HG02588 (cell line): ENCODE measurements at regions not wholly inside any gene's neighbourhood (a gene's known extent, or its start where the extent isn't known, plus 50 kb on each side); places are given as distances from the start of the nearest gene placed in this dataset.

Experiments
- ATAC-seq: cut with Tn5 transposase; IDR thresholded peaks from one replicate; pipeline ENCODE4 v1.9.1; 2021; ENCODE audit warnings: mild to moderate bottlenecking, moderate library complexity; ENCODE audit not compliant: unreplicated experiment

DNA sequence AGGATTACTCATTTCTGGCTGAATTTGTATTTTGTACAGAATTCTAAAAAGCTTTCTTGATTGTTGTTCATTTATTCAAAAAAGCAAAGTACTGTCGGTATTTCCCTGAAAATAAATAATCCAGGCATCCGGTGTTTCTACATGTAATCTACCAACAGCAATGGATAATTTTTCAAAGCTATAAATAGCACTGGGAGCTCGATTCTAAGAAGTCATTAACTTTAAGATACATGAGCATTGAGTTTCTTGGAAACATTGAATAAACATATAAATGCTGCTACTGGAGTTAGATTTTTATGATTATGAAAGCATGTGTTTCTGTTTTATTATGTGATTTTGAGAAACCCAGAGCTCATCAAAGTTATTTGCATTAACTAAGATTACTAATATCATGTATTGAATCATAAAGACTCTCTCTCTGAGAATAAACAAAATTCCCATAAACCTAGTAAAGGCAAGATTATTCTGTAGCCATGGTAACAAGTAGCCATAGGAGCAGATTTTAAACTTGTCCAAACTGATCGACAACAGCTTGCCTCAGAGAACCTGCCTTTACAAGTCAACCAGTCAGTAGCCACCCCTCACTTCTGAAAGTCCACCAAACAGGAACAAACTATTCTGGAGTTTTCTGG lies 197.0 kb downstream of the DRD1 start:
- no peak for ATAC-seq

DNA sequence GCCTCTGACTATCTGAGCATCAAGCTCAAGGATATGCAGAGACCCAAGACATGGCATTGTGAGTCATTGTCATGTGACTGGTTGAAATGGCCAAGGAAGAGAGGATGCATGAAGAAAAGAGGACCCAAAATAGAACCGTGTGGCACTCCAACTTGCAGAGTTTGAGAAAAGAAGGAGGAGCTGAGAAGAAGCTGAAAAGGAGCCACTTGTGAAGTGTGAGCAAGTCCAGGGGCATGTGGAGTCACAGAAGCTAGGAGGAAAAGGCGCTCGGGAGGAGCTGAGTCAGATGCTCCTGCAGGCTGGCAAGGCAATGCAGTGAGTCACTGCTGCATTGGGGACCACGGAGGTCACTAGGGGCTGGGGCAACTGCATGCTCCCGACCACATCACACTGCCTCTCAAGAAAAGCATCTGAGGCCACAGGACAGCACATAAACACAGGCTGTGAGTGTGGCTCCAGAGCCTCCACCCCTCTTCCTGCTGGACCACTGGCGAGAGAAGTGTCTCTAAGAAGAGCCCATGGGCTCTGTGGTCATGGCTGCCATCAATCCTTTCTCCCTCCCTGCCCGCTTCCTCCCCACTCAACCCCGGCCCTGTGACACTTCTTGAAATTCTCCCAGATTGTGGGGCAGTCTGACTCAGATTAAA lies 197.6 kb downstream of the DRD1 start:
- ATAC-seq, result no peak

DNA sequence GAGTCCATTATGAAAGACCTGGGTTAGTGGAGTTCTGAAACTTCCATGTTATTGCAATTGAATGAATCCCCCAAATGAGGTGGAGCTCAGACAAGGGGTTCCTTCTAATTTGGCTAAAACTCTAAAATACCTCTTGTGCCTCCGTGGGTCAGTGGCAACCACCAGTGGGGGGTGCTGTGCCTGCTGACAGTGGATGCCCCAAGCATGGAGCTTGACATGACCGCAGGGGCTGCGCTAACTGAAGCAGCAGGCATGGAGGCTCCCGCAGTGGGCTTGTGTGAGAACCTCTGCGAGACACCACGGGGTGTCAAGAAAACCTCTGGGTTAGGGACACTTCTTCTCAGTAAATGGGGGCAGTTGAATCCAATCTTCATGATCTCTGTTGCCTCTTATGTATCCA lies 200.5 kb downstream of the DRD1 start:
- ATAC-seq, result no peak

DNA sequence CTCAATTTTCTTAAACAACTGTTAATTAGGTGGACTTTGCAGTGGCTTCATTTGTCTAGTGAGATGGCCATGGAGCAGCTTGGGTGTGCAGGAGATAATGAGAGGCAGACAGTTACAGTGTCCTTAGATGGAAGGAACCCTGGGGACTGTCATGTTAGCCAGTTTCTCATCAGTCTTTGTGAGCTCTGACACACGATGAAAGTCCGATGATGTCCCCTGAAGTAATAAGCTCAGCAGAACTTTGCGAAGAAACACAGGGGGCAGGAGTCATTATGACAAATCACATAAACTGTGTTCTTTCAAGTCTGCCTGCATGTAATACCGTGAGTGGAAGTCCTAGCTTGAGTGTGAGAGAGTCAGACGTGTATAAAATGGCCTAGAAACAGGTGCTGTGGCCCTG lies 201.8 kb downstream of the DRD1 start:
- no peak for ATAC-seq

DNA sequence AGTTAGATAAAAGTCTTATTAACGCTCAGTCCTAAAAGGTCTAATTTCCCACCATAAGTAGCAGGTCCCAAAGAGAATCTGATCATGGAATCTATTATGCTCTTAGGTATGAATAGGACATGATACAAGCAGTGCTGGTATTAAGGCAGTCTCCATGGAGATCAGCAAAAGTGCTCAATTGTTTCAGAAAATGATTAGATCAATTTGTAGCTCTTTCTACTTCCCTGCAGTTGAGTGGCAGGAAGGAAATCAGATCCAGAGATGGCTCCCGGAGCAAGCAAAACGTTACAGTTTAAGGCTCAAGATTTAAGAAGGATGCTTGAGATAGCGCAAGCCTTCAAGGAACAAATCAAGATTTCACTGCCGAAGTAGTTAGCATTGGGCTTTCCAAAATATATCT lies 205.7 kb downstream of the DRD1 start:
- no peak for ATAC-seq

DNA sequence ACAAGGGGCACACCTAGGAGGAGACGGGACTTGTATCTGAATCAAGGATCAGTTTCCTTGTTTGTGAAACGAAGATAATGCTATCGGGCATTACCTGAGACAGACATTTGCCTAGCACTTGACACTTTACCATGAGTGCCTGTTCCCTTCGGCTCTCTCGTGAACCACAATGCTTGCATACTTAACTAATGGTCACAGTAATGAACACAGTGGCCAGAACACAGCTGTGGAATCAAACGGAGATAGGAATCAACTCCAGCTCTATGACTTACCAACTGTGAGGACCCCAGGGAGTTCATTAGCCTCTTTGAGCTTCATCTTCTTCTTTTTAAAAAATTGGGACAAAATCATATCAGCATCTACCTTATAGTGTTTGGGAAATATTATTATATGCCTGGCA lies 207.8 kb downstream of the DRD1 start:
- ATAC-seq, result no peak

DNA sequence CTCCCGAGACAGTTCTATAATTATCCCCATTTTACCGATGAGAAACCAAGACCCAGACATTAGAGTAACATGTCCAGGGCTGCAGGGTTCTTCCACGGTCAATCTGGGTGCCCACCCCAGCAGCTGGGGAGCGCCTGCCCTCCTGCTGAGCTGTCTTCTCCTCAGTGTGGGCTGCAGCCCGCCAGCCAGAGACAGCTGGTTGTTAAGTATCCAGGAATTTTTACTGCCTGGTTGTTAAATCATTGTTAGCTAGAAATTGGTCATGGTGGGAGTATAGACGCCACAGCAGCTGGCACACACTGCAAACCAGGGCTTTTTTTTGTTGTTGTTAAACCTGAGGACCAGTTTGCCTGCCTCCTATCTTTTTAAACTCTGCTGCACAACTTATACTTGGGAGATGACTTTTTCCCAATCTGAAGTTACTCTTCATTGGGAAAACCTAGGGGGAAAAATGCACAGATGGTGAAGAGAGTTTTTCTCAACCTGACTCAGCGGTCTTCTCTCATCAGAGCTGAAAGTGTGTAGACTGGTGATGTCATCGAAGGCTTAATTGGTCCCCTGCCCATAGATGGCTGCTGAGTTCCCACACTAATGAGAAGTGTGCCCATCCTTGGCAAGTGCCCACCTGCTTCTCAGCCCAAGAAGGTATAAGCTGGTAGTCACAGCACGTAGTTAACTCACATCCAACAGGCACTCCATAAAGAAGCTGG lies 208.6 kb downstream of the DRD1 start:
- no peak for ATAC-seq

DNA sequence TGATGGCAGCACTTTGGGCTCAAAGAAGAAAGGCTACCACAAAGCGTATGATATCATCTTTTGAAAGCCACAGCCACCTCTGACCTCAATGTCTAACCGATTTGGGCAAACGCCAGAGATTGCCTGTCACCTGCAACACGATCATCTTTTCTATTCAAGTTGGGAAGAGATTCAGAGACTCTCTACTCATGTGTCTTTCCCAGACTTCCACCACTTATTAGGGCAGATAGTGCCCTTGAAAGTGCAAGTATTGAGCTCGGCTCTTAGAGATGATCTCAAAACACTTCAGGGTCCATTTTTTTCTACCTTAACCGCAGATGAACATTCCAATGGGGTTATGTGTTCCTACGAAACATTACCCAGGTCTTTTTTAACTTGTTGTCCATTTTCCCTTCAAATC lies 213.7 kb downstream of the DRD1 start:
- ATAC-seq, result no peak

DNA sequence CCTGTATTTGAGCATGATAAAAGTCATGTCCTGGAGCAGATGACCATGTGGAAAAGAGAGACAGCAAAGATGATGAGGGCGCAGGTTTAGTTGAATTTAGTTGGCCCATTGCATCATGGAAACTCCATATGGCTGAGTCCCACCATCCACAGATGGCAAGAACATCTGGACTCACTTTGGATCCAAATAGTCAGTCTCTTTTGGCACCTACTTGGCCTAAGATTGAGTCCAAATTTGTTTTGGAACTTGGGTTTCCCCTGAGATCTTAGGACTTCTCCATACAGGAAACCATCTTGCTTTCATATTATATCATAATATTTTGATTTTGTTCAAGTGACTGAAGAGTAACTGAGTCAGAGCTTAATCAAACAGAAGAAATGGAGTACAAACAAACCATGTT lies 217.5 kb downstream of the DRD1 start:
- no peak for ATAC-seq

DNA sequence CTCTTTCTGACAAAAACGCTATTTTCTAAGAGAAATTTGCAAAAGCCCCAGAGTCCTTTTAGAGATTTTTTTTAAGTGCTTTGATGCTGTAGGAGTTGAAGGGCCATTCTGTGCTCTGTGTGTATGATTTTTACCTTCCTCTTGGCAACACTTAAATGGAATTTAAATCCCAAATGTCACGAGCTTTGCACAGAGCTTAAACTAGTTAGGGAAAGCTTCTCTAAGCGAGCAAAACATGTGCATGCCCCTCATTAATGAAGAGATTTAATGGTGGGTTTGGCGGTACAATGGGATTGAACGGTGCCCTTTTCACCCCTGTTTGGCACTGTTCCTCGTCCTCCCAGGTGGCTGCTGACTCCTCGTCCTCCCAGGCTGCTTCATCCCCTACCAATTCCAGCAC lies 220.7 kb downstream of the DRD1 start:
- no peak for ATAC-seq

DNA sequence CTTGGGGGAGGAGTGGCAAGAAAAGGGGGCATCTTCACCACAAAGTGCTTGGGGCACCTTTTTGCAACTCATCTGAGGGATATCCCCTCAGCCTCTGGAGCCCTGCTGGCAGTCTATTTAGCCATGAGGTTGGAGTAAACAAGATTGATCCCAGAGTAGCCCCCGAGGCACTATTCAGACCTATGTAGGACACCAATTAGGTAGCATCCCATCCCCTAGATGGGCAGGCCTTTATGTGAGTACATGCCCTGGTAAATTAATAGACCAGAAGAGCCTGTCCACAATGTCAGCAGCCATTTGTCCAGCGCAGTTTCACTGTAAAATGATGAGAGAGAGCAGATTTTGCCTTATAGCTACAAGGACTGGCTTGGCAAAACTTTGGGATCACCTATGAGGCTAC lies 221.4 kb downstream of the DRD1 start:
- no peak for ATAC-seq

DNA sequence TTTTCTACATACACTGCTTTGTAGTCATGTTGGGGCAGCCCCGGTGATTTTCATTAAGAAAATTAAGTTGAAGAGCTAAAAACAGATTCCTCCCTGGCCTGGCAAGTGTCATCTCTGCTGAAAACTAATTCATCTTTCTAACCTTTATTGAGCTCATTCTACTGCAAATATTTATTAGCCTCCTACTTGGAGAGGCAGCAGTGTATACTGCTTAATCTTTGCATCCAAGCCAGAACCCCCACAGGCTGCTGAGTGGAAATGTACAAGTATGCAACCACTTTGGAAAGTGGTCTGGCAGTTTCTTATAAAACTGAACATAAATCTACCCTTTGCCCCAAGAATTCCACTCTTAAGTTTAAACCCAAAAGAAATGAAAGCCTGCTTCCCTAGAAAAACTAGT lies 223.4 kb downstream of the DRD1 start:
- ATAC-seq, result no peak

DNA sequence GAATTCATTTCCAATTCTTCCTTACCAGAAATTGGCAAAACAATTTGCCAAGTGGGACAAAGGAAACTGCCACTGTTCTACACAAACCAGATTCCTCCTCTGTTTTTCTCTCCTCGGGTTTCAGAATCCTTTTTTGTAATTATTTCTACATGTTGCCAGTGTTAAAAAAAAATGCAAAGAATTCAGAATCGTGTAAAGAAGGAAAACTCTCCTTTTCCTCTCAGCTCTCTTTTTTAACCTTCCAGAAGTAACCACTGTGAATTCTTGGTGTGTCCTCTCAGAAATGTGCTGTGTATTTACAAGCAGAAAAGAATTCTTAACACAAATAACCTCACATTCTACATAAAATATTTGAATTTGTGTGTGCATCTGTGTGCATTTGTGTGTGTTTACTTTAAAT lies 224.6 kb downstream of the DRD1 start:
- no peak for ATAC-seq

DNA sequence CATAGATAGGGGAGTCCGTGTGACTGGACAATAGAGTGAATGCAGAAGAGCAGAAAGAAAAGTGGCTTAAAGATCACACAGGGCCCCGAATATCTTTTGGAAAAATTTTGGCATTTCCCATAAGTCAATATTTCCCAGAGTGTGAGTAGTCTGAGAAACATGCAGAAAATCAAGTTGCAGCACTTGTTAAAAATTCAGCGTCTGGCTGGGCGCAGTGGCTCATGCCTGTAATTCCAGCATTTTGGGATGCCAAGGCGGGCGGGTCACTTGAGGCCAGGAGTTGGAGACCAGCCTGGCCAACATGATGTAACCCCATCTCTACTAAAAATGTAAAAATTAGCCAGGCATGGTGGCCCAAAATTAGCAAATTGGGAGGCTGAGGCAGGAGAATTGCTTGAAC lies 227.0 kb downstream of the DRD1 start:
- ATAC-seq, result no peak

DNA sequence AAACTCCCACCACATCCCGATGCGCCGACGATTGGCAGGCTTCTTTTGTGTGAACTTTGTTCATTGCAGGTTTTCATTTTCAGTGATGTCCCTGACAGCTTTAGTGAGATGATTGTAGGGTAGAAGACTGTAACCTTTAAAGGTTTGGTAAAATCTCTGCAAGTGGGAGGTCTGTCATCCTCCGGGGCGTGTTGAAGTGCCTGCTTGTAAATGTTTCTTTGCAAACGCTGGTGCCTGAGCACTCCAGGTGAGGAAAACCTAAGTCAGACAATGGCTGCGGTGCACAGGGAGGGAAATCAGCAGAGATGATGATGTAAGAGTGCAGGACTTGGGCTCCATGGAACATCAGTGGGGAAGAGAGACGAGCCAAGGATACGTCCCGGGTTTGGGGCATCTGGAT lies 228.1 kb downstream of the DRD1 start:
- no peak for ATAC-seq

DNA sequence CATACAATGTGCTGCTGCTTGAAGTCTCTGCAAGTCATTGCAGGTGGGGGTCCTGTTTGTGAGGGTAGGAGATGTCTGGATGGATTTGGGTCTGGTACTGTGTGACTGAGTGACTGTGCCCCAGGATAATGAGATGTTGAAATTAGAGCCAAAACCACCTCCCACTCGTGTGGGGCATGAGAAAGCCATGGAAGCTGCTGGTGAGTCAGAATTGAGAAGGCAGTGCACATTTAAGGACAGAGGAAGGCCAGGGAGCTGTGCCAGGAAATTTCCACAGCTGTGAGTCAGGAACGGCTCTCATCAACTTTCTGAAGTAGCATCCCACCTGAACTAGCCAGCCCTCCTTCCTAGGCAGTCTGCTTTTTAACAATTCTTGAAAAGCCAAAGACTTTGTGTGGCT lies 229.8 kb downstream of the DRD1 start:
- ATAC-seq, result no peak

DNA sequence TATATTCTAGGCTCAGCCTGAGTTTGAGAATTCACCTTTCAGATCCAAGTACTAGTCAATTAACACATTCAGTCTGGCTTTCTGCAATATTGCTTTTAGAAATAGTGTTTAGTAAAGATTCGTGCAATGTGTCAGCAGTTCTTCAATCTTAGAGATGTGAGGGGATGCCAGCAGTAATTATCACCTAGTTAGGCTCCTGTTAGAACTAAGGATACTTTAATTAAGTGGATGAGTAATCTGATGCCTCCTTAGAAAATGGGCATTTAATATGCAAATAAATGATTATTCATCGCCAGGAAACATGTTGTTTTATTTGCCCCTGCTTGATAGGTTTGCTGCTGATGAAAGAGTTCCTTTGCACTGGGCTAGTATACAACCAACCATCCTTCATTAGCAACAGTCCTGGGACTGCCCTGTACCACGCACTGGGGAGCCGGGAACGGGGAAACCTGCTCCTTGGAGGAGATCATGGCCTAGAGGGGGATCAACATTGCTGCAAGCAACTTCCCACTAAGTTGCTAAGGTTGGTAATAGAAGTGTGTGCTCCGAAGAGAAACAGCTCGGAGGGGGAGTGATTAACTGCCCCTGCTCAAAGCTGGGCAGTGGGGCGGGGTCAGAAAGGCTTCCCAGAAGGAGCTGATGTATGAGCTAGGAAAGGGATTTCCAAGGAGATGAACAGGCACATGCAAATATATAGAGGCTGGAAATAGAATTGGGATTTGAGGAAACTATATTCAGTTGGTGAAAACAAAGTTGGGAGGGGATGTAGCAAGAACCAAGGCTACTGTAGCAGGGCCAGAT lies 231.8 kb downstream of the DRD1 start:
- no peak for ATAC-seq

DNA sequence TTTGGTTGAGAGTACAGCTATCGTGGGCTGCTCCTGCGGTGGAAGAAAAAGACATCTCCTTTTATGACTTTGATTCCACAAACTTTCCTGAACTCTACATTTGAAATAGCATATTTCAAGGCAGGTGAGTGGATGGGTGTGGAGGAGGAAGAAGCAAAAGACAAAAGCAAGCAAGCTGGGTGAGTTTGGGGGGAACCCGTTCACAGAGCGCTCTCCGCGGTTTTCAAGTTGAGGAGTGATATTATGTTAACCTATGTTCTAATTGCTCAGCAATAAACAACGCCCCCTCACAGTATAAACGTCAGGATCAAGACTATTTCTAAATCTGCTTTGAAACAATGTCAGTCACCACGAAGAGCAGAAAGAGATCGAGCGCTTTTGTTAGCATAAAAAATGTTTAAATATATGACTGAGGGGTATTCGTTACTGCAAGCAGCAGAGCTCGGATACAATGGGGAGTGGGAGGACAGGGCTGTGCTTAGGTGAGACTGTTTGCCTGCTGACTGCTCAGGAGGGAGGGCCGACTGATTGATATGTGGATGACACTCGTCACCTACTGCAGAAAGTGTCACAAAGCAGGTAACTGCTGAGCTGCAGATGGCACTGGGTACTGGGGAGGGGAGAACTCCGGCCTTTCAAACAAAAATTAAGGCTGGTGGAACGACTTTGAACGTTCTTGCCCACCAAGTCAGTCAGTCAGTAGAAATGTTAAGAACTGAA lies 236.5 kb downstream of the DRD1 start:
- no peak for ATAC-seq

DNA sequence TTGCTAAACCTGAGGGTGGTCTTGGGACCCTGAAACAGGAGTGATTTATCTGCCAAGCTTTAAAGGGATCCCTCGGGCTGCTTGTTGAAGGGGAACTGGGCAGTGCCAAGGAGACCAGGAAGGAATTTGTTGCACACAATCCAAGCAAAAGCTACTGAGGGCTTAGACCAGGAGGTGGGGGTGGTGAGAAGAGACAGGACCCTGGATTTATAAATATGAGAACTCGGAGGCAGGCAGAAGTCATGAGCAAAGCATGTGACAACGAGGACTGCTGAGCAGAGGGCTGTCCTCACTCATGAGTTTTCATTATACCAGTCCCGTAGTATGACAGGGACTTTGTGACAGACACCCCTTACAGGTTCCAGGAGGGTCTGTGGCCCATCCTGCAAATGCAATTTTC lies 237.3 kb downstream of the DRD1 start:
- ATAC-seq, result no peak

DNA sequence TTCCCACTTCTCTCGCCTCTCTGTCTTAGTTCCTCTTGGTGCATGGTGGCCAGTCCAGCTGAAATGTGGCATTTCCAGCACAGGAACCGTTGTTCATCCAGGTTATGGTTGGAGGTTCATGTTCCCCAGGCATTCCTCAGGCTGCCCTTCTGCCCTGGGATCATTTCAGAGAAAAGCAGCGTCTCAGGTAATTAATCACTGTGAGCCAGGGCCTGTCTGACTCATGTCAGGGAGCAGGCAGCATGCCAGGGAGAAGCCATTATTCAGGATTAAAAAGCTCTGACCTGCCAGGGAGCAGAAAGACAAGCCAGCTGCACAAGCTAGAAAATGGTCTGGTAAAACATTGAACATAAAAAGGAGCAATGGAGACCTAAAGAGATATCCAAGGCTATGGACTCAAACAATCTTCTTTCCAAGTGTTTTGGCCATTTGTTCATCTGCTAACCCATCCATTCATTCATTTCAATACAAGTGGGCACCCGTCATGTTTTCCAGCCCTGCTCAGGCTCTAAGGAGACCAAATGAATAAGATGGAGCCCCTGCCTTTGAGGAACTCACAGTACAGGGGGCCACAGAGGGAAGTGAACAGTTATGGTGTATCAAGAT lies 241.4 kb downstream of the DRD1 start:
- no peak for ATAC-seq

DNA sequence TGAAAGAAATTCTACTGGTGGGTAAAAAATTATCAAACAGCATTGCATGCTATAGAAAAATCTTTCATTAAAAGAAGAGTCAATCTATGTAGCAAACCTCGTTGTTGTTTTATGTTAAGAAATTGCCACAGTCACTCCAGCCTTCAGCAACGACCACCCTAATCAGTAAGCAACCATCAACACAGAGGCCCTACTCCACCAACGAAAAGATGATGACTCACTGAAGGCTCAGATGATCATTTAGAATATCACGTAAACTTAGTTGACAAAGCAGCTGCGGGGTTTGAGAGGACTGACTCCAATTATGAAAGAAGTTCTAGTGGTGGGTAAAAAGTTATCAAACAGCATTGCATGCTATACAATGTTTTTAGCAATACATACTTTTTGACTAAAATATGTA lies 242.6 kb downstream of the DRD1 start:
- no peak for ATAC-seq
